GM12878 (cell line): ENCODE measurements at regions not wholly inside any gene's neighbourhood (a gene's known extent, or its start where the extent isn't known, plus 50 kb on each side); places are given as distances from the start of the nearest gene placed in this dataset.

Experiments
- CBX3 ChIP-seq: fragments of 200-600 bp; sonication (generic); IDR thresholded peaks from 2 replicates; pipeline ENCODE4 v1.6.1; 2016; ENCODE audit warnings: low read depth, borderline replicate concordance
- EGR1 ChIP-seq, 2 experiments: IDR thresholded peaks; 1 replicate in 1 of 2; 2 replicates in 1 of 2; pipeline ENCODE4 v1.6.1; 2011 to 2012; ENCODE audit warnings: low read depth in 2 of 2, low read length in 2 of 2, borderline replicate concordance in 1 of 2, mild to moderate bottlenecking in 1 of 2, moderate library complexity in 1 of 2
- FOXK2 ChIP-seq: fragments of 450-650 bp; IDR thresholded peaks from 2 replicates; pipeline ENCODE4 v1.6.1; 2017; ENCODE audit warnings: mild to moderate bottlenecking, moderate library complexity
- HDAC2 ChIP-seq: fragments of 200-600 bp; sonication (generic); IDR thresholded peaks from 2 replicates; pipeline ENCODE4 v1.6.1; 2017
- POLR2A ChIP-seq: IDR thresholded peaks from 2 replicates; pipeline ENCODE4 v1.6.1; 2011; ENCODE audit warnings: low read depth, mild to moderate bottlenecking, low read length
- TCF7 ChIP-seq: IDR thresholded peaks from 2 replicates; pipeline ENCODE4 v1.6.1; 2014; ENCODE audit warnings: antibody characterized with exemption, borderline replicate concordance
- TF ChIP-seq, protein P1 (sequence below): fragments of 450-650 bp; formaldehyde crosslinking; IDR thresholded peaks from 2 replicates; pipeline ENCODE4 v1.4.0; 2022; ENCODE audit warnings: mild to moderate bottlenecking, moderate library complexity
- TF ChIP-seq, protein P2 (sequence below): IDR thresholded peaks from 2 replicates; pipeline ENCODE4 v1.6.1; 2012; ENCODE audit warnings: mild to moderate bottlenecking, low read depth, low read length

DNA sequence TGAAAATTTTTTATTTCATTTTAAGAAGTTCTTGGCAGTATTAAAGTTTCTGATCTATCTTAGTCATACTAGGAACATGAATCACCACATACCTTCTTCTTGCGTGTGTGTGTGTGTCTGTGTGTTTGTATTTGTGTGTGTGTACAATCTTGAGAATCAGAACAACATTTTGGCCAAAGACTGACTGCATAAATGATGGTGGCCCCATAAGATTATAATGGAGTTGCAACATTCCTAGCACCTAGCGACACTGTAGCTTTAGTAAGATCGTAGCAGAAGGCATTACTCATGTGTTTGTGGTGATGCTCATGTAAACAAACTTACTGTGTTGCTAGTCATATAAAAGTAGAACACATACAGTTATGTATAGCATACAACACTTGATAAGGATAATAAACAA lies 205.4 kb downstream of the FAM76B start:
- TF ChIP-seq POLR2A (no peak), EGR1 (IDR thresholded peaks at IDR 0.05; ENCODE audit: borderline replicate concordance in 1 of 2, low read depth in 2 of 2, low read length in 2 of 2) (no peak), TCF7 (no peak), FOXK2 (no peak), CBX3 (no peak), HDAC2 (no peak)
- TF ChIP-seq, protein P1, sequence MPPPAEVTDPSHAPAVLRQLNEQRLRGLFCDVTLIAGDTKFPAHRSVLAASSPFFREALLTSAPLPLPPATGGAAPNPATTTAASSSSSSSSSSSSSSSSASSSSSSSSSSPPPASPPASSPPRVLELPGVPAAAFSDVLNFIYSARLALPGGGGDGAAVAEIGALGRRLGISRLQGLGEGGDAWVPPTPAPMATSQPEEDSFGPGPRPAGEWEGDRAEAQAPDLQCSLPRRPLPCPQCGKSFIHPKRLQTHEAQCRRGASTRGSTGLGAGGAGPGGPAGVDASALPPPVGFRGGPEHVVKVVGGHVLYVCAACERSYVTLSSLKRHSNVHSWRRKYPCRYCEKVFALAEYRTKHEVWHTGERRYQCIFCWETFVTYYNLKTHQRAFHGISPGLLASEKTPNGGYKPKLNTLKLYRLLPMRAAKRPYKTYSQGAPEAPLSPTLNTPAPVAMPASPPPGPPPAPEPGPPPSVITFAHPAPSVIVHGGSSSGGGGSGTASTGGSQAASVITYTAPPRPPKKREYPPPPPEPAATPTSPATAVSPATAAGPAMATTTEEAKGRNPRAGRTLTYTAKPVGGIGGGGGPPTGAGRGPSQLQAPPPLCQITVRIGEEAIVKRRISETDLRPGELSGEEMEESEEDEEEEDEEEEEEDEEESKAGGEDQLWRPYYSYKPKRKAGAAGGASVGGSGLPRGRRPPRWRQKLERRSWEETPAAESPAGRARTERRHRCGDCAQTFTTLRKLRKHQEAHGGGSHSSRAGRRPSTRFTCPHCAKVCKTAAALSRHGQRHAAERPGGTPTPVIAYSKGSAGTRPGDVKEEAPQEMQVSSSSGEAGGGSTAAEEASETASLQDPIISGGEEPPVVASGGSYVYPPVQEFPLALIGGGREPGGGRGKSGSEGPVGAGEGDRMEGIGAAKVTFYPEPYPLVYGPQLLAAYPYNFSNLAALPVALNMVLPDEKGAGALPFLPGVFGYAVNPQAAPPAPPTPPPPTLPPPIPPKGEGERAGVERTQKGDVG (CRISPR knock-in tag) = no peak
- TF ChIP-seq, protein P2, sequence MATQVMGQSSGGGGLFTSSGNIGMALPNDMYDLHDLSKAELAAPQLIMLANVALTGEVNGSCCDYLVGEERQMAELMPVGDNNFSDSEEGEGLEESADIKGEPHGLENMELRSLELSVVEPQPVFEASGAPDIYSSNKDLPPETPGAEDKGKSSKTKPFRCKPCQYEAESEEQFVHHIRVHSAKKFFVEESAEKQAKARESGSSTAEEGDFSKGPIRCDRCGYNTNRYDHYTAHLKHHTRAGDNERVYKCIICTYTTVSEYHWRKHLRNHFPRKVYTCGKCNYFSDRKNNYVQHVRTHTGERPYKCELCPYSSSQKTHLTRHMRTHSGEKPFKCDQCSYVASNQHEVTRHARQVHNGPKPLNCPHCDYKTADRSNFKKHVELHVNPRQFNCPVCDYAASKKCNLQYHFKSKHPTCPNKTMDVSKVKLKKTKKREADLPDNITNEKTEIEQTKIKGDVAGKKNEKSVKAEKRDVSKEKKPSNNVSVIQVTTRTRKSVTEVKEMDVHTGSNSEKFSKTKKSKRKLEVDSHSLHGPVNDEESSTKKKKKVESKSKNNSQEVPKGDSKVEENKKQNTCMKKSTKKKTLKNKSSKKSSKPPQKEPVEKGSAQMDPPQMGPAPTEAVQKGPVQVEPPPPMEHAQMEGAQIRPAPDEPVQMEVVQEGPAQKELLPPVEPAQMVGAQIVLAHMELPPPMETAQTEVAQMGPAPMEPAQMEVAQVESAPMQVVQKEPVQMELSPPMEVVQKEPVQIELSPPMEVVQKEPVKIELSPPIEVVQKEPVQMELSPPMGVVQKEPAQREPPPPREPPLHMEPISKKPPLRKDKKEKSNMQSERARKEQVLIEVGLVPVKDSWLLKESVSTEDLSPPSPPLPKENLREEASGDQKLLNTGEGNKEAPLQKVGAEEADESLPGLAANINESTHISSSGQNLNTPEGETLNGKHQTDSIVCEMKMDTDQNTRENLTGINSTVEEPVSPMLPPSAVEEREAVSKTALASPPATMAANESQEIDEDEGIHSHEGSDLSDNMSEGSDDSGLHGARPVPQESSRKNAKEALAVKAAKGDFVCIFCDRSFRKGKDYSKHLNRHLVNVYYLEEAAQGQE = no peak
